ENCODE measurements at regions not wholly inside any gene's neighbourhood (a gene's known extent, or its start where the extent isn't known, plus 50 kb on each side); places are given as distances from the start of the nearest gene placed in this dataset.
"Not testable (repeated sequence)": the region's sequence is repeated elsewhere in the genome, so short reads cannot be mapped to it uniquely, and the experiment has no call there.

GRCh38 chr11:29162491-29162890 lies 854.3 kb downstream of the KCNA4 start:
- no peak for DNase-seq (ENCODE audit: low spot score)

- no peak for DNase-seq (ENCODE audit: low spot score)
These were observed 855.6 kb downstream of the KCNA4 start for GRCh38 chr11:29161191-29161590.

GRCh38 chr11:29159552-29160465 lies 857.0 kb downstream of the KCNA4 start:
- DNase-seq (ENCODE audit: low spot score) = peak; percentile 68

GRCh38 chr11:29153078-29153477 lies 863.8 kb downstream of the KCNA4 start:
- no peak for DNase-seq (ENCODE audit: low spot score)

- not testable (repeated sequence) for DNase-seq (ENCODE audit: low spot score)
These were observed 874.3 kb downstream of the KCNA4 start for GRCh38 chr11:29142573-29142972.

GRCh38 chr11:29135504-29135903 lies 881.3 kb downstream of the KCNA4 start:
- DNase-seq (ENCODE audit: low spot score) = peak; percentile 35

GRCh38 chr11:29131055-29131454 lies 885.8 kb downstream of the KCNA4 start:
- no peak for DNase-seq (ENCODE audit: low spot score)

GRCh38 chr11:29129844-29130243 lies 887.0 kb downstream of the KCNA4 start:
- no peak for DNase-seq (ENCODE audit: low spot score)

GRCh38 chr11:29127461-29127860 lies 889.4 kb downstream of the KCNA4 start:
- no peak for DNase-seq (ENCODE audit: low spot score)

GRCh38 chr11:29125606-29126005 lies 891.2 kb downstream of the KCNA4 start:
- DNase-seq (ENCODE audit: low spot score) = no peak

GRCh38 chr11:29124470-29124869 lies 892.4 kb downstream of the KCNA4 start:
- no peak for DNase-seq (ENCODE audit: low spot score)

GRCh38 chr11:29119707-29120618 lies 896.9 kb downstream of the KCNA4 start:
- peak; percentile 72 for DNase-seq (ENCODE audit: low spot score)

GRCh38 chr11:29119116-29119515 lies 897.7 kb downstream of the KCNA4 start:
- no peak for DNase-seq (ENCODE audit: low spot score)

- DNase-seq (ENCODE audit: low spot score) = no peak
These were observed 915.9 kb downstream of the KCNA4 start for GRCh38 chr11:29100967-29101366.

GRCh38 chr11:29095821-29096220 lies 921.0 kb downstream of the KCNA4 start:
- no peak for DNase-seq (ENCODE audit: low spot score)

- DNase-seq (ENCODE audit: low spot score) = peak; percentile 31
These were observed 923.3 kb downstream of the KCNA4 start for GRCh38 chr11:29093416-29094120.

GRCh38 chr11:29087200-29087812 lies 929.5 kb downstream of the KCNA4 start:
- DNase-seq (ENCODE audit: low spot score) = no peak

- DNase-seq (ENCODE audit: low spot score) = no peak
These were observed 941.1 kb downstream of the KCNA4 start for GRCh38 chr11:29075726-29076125.

GRCh38 chr11:29063630-29064361 lies 953.0 kb downstream of the KCNA4 start:
- no peak for DNase-seq (ENCODE audit: low spot score)

- DNase-seq (ENCODE audit: low spot score) = no peak
These were observed 953.3 kb downstream of the METTL15 start for GRCh38 chr11:29061452-29061851.

- not testable (repeated sequence) for DNase-seq (ENCODE audit: low spot score)
These were observed 948.3 kb downstream of the METTL15 start for GRCh38 chr11:29056487-29056886.

Measured in AG08396 (cell line).